Ovary (tissue), 7 donors: ENCODE measurements at regions not wholly inside any gene's neighbourhood (a gene's known extent, or its start where the extent isn't known, plus 50 kb on each side); places are given as distances from the start of the nearest gene placed in this dataset.

Experiments used
- DNase-seq, 5 donors: peaks; one replicate each; pipeline ENCODE4 v3.0.0-alpha.2; 2019 to 2020
- H3K27ac ChIP-seq, 2 donors: fragments of 200-600 bp; one replicate each; pipeline versions ENCODE4 v1.5.1 to v1.8.0; 2019 to 2022
- H3K27me3 ChIP-seq: fragments of 200-600 bp; one replicate; pipeline ENCODE4 v1.8.0; 2022
- H3K36me3 ChIP-seq: fragments of 200-600 bp; sonication (generic); one replicate; pipeline ENCODE4 v1.5.1; 2019
- H3K4me1 ChIP-seq: one replicate; pipeline ENCODE4 v1.8.1; 2013; ENCODE audit warnings: mild to moderate bottlenecking, moderate library complexity; ENCODE audit not compliant: insufficient read depth
- H3K4me3 ChIP-seq: fragments of 200-600 bp; sonication (generic); one replicate; pipeline ENCODE4 v1.5.1; 2017
- H3K9me3 ChIP-seq, 2 donors: fragments of 200-600 bp in 1 of 2; sonication (generic) in 1 of 2; one replicate each; pipeline versions ENCODE4 v1.5.1 to v1.8.1; 2013 to 2019; ENCODE audit warnings: mild to moderate bottlenecking in 1 of 2, moderate library complexity in 1 of 2
- EP300 ChIP-seq: sonication (generic); formaldehyde crosslinking; IDR thresholded peaks from one replicate; pipeline ENCODE4 v1.6.1; 2017; ENCODE audit warnings: antibody characterized with exemption
- POLR2A ChIP-seq: fragments of 450-650 bp; IDR thresholded peaks from one replicate; pipeline ENCODE4 v1.6.1; 2017; ENCODE audit warnings: antibody characterized with exemption, mild to moderate bottlenecking, moderate library complexity
- WGBS, 3 donors: extraction: QIAGEN DNeasy Blood & Tissue Kit in 1 of 3; methylation state at CpG; one replicate each; pipeline versions ENCODE4 v1.1.5 to v1.1.7; 2013 to 2017; 5-methylcytosine and 5-hydroxymethylcytosine counted together
- intact Hi-C, 4 donors: fragments of 100-400 bp; cut with DNase I; formaldehyde crosslinking; loops; one replicate each; pipeline versions ENCODE4 v1.11.0 to v1.15.1; 2022 to 2023
- TF ChIP-seq, protein P1 (sequence below), 3 donors: fragments of 450-650 bp in 2 of 3; fragments of 200-600 bp in 1 of 3; IDR thresholded peaks; one replicate each; pipeline versions ENCODE4 v1.5.1 to v1.8.0; 2016 to 2022; ENCODE audit warnings: antibody characterized with exemption in 3 of 3, mild to moderate bottlenecking in 1 of 3
- donor health status: DM: no; HTN: no; CAD: no; lungs with moderate emphysema.
- donor health status: DM: no; HTN: no; CAD: no.
- donor health status: Bipolar disorder and iron deficiency.
- donor health status: DM: no; HTN: no; CAD: no.
- donor health status: DM: yes; HTN: yes; CAD: no.

DNA sequence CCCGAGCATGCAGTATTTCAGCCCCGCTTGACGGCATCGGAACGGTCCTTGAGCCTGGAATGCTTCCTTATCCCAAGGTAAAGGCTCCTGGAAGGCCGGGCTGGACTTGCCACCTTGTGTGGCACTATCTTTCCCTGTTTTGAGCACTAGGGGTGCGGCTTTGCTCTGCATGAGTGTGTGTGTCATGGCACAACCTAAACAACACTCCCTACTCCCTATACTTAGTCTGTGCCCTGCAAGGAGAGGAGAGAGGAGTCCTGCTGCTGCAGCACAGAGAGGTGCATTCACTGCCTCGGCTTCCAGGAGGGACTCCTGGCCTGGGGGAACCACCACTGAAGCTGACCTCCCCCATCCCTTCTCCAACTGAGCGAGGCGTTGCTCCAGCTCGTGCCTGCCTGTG, 60.4 kb upstream of the BACE2 start:
- no peak for TF ChIP-seq EP300
- Histone ChIP-seq H3K4me3 (no peak overlapping the region), H3K27me3 (no peaks in the 10 kb centered on the region), H3K27ac (no peak overlapping the region), H3K4me1 (no peaks in the 10 kb centered on the region), H3K36me3 (no peaks in the 10 kb centered on the region), H3K9me3 (no peaks in the 10 kb centered on the region)
- no peak for DNase-seq
- WGBS, 3 donors = 78 to 83% (median 81%) methylated on average over 11 of the region's 11 CpGs
- intact Hi-C loops = loop anchor here in 1 of 4 donors (10.0 kb wide), 1 partner anchor 63 kb away; no protein-coding TSS in a partner anchor

DNA sequence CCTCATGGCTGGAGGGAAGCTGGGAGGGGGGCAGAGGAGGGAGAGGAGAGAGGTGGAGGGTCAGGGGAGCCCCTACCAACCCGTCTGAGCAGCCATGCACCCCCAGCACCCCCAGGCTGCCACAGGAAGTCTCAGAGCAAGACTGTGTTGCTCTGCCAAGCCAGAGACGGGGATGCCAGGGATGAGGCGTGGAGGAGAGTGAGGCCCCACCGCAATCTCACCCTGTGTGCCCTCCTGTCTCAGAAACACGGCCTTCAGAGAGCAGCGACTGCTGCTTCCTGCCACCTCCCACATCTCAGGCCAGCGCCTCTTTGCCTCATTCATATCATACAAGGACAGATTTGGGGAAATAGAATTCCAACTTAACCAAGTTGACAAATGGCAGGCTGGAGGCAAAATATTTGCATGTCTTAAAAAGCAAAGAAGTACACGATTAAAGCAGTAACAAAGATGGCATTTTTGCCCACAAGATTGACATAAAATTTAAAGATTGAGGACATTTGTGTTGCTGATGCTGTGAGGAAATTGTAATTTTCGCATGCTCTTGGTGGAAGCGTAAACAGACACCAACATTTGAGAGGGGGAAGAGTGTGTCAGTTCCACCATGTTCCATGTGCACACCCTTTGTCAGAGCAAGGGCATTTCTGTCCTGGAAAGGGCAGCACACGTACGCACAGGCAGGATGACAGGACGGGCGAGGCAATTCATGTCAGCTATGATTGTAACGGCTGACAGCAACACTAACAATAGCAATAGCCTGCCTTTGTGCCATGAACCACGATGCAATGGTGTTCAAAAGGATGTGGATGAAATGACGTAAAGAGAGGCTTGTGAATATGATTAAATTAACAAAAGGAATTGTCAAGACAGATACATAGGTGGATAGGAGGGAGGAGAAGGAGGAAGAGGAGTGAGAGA, 59.0 kb upstream of the BACE2 start:
- WGBS, 3 donors = 46 to 48% (median 47%) methylated on average over 17 of the region's 17 CpGs
- Histone ChIP-seq H3K27me3 (no peaks in the 10 kb centered on the region), H3K4me3 (no peak overlapping the region), H3K36me3 (no peaks in the 10 kb centered on the region), H3K27ac (no peak overlapping the region), H3K9me3 (no peaks in the 10 kb centered on the region), H3K4me1 (no peaks in the 10 kb centered on the region)
- no peak for DNase-seq
- intact Hi-C loops = loop anchor here in 1 of 4 donors (10.0 kb wide), 1 partner anchor 64 kb away; no protein-coding TSS in a partner anchor
- TF ChIP-seq, protein P1, sequence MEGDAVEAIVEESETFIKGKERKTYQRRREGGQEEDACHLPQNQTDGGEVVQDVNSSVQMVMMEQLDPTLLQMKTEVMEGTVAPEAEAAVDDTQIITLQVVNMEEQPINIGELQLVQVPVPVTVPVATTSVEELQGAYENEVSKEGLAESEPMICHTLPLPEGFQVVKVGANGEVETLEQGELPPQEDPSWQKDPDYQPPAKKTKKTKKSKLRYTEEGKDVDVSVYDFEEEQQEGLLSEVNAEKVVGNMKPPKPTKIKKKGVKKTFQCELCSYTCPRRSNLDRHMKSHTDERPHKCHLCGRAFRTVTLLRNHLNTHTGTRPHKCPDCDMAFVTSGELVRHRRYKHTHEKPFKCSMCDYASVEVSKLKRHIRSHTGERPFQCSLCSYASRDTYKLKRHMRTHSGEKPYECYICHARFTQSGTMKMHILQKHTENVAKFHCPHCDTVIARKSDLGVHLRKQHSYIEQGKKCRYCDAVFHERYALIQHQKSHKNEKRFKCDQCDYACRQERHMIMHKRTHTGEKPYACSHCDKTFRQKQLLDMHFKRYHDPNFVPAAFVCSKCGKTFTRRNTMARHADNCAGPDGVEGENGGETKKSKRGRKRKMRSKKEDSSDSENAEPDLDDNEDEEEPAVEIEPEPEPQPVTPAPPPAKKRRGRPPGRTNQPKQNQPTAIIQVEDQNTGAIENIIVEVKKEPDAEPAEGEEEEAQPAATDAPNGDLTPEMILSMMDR (IDR thresholded peaks at IDR 0.05) = no peak
- no peak for TF ChIP-seq EP300
- TF ChIP-seq POLR2A = no peak

DNA sequence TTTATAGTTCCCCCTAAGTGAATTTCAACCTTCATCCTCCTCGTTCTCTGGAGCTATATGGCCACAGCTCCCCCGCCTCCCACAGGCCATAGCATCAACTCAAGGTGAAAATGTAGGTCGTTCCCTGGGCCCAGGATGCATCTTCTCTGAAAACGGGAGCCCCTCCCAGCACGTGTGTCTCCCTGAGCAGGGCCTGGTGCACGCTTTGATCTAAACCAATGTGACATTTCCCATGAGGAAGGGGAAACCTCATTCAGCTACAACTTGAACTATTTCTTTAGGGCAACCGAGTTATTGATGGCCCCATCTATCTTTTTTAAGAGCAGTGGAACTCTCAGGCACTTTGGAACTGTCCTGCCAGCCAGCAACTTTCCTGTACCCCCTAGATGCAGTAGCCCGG, 57.8 kb upstream of the BACE2 start:
- H3K27me3 ChIP-seq = no peaks in the 10 kb centered on the region
- no peak for DNase-seq
- 73 to 80% (median 79%) methylated on average over 8 of the region's 8 CpGs for WGBS, 3 donors
- no peaks in the 10 kb centered on the region for H3K4me1 ChIP-seq
- TF ChIP-seq POLR2A = no peak
- TF ChIP-seq, protein P1 (IDR thresholded peaks at IDR 0.05) = no peak
- H3K27ac ChIP-seq = no peak overlapping the region
- H3K4me3 ChIP-seq = no peak overlapping the region
- H3K36me3 ChIP-seq = no peaks in the 10 kb centered on the region
- intact Hi-C loops = no loop called here
- no peaks in the 10 kb centered on the region for H3K9me3 ChIP-seq

DNA sequence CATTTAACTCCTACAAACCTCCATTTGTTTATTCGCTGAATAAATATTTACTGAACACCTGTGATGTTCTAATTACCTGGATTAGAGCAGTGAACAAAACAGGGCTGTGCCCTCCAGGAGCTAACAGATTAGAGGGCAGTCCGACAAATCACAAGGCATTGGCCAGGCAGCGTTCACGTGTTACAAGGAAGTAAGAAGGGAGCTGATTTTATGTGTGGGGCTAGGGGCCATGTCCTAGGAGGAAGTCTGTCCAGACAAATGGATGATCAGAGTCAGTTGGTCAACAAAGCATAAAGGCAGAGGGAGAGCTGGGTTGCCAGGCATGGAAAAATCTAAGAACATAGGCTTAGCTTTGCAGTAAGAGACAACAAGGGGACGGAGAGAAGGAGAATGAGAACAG, 57.3 kb upstream of the BACE2 start:
- intact Hi-C loops = no loop called here
- WGBS, 3 donors = 89 to 96% (median 91%) methylated on average over 5 of the region's 5 CpGs
- Histone ChIP-seq H3K4me1 (no peaks in the 10 kb centered on the region), H3K36me3 (no peaks in the 10 kb centered on the region), H3K27me3 (no peaks in the 10 kb centered on the region), H3K27ac (no peak overlapping the region), H3K4me3 (no peak overlapping the region), H3K9me3 (no peaks in the 10 kb centered on the region)
- TF ChIP-seq POLR2A (no peak), EP300 (no peak)
- TF ChIP-seq, protein P1 (IDR thresholded peaks at IDR 0.05) = no peak
- no peak for DNase-seq

DNA sequence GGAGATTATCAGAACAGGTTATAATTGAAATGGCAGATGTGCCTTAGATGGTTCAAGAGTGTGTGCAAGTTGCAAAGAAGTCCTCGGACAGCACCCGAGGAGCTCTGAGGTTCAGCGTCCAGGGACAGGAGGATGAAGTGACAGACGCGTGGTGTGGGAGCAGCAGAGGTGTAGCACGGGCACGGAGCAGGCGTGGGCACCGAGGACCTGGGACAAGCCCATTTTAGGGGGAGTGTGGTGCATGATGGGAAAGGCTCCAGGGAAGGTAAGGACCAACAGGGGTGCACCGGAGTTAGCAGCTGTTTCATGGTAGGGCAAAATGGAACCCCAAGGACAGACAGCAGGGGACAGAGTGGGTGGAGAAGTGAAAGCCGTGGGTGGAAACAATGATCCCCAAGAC, 56.3 kb upstream of the BACE2 start:
- no peaks in the 10 kb centered on the region for H3K36me3 ChIP-seq
- TF ChIP-seq, protein P1 (IDR thresholded peaks at IDR 0.05) = no peak
- TF ChIP-seq POLR2A (no peak), EP300 (no peak)
- WGBS, 3 donors = 89 to 91% (median 89%) methylated on average over 11 of the region's 11 CpGs
- DNase-seq = no peak
- H3K27ac ChIP-seq = no peak overlapping the region
- no peaks in the 10 kb centered on the region for H3K4me1 ChIP-seq
- no peak overlapping the region for H3K4me3 ChIP-seq
- no peaks in the 10 kb centered on the region for H3K27me3 ChIP-seq
- intact Hi-C loops = no loop called here
- H3K9me3 ChIP-seq = no peaks in the 10 kb centered on the region
